ENCODE measurements at regions not wholly inside any gene's neighbourhood (a gene's known extent, or its start where the extent isn't known, plus 50 kb on each side); places are given as distances from the start of the nearest gene placed in this dataset.

- CTCF ChIA-PET (ENCODE audit: partially characterized antibody), result interaction anchor here (0.9 to 1.1 kb wide), 2 partner anchors 26 to 87 kb away, joined by 3 read pairs; no protein-coding TSS in a partner anchor
- no peak for FAIRE-seq
Observed at GRCh38 chr6:150308812-150309645, 59.8 kb upstream of the IYD start.

More at GRCh38 chr6:150308812-150309645, 59.8 kb upstream of the IYD start:
- H3K23me2 ChIP-seq (ENCODE audit: low read depth, low read length), result no peaks in the 10 kb centered on the region; the same call in 1 of the 2 replicates
- no peak overlapping the region for H3K14ac ChIP-seq (ENCODE audit: insufficient read length)
- no peak overlapping the region for H2BK20ac ChIP-seq (ENCODE audit: low read length)
- no peak overlapping the region for H3K27ac ChIP-seq (ENCODE audit: low read depth, low read length)
- no peak for TF ChIP-seq BACH1 (IDR thresholded peaks at IDR 0.05; ENCODE audit: low read length)
- TF ChIP-seq RBBP5 (IDR thresholded peaks at IDR 0.05; ENCODE audit: borderline replicate concordance, low read depth, low read length), result no peak
- TF ChIP-seq ASH2L (IDR thresholded peaks at IDR 0.05; ENCODE audit: low read length), result no peak
- no peak for TF ChIP-seq HDAC6 (IDR thresholded peaks at IDR 0.05; ENCODE audit: low read depth, low read length)
- TF ChIP-seq NRF1 (IDR thresholded peaks at IDR 0.05; ENCODE audit: low read depth, low read length), result no peak
- no peak for TF ChIP-seq POLR2AphosphoS5 (IDR thresholded peaks at IDR 0.05; ENCODE audit: low read depth, low read length)
- no peak for TF ChIP-seq CHD1 (IDR thresholded peaks at IDR 0.05; ENCODE audit: low read depth, low read length)
- no peak for TF ChIP-seq CEBPB (IDR thresholded peaks at IDR 0.05; ENCODE audit: low read depth, low read length)
- TF ChIP-seq FOSL1 (IDR thresholded peaks at IDR 0.05; ENCODE audit: insufficient read depth, low read depth, low read length), result no peak
- H2BK12ac ChIP-seq (ENCODE audit: low read depth, low read length), result no peak overlapping the region
- no peak overlapping the region for H3K23ac ChIP-seq (ENCODE audit: insufficient read length)
- no peak for DNase-seq (ENCODE audit: low read depth in 1 of 2, low spot score in 2 of 2)
- WGBS, 2 experiments (ENCODE audit: extremely low coverage in 1 of 2, insufficient coverage in 1 of 2, insufficient read length in 1 of 2, insufficient replicate concordance in 2 of 2, low coverage in 1 of 2, low lambda C conversion rate in 2 of 2, missing lambda C conversion rate in 1 of 2), result 55 to 83% methylated on average over 3 to 11 of the region's 11 CpGs
- H3K4me2 ChIP-seq (ENCODE audit: insufficient read depth in 1 of 2, low read depth in 2 of 2, low read length in 2 of 2), result no peak overlapping the region
- H3K9ac ChIP-seq (replicated peaks in 1 of 4; ENCODE audit: extremely low read depth in 1 of 4, low read depth in 3 of 4, low read length in 3 of 4), result no peak overlapping the region
- no peak overlapping the region for H4K8ac ChIP-seq (ENCODE audit: extremely low read depth, insufficient read depth, low read length)
- no peak overlapping the region for H3K18ac ChIP-seq (ENCODE audit: extremely low read depth, low read length)
- no peak overlapping the region for H2BK120ac ChIP-seq (replicated peaks; ENCODE audit: low read depth, low read length)
- H4K91ac ChIP-seq (replicated peaks; ENCODE audit: insufficient read length, low read length), result no peak overlapping the region
- no peak overlapping the region for H3K4ac ChIP-seq (replicated peaks; ENCODE audit: insufficient read length, low read depth, low read length)
- H2AK5ac ChIP-seq (ENCODE audit: low read depth, low read length), result 0 out of 2 replicates have a peak overlapping the region, but pooled peaks have one; percentile 1
- POLR2A ChIA-PET (ENCODE audit: partially characterized antibody), result no interaction called here
- no peaks in the 10 kb centered on the region for H3K9me3 ChIP-seq (ENCODE audit: insufficient read depth in 2 of 2, low read depth in 1 of 2, low read length in 1 of 2)
- no peaks in the 10 kb centered on the region for H3K36me3 ChIP-seq (ENCODE audit: control insufficient read depth in 2 of 4, insufficient read depth in 4 of 4, low read length in 3 of 4)
- H3K79me2 ChIP-seq (ENCODE audit: control insufficient read depth in 1 of 2, insufficient read depth in 2 of 2, low read length in 2 of 2), result no peaks in the 10 kb centered on the region
- H4K5ac ChIP-seq (ENCODE audit: insufficient read length, low read depth, low read length), result no peak overlapping the region
- H3K4me3 ChIP-seq (ENCODE audit: extremely low read depth in 1 of 4, insufficient read depth in 2 of 4, low read depth in 3 of 4, low read length in 4 of 4), result no peak overlapping the region
- no peak overlapping the region for H3K56ac ChIP-seq (replicated peaks; ENCODE audit: insufficient read length, low read depth, low read length)
- no peaks in the 10 kb centered on the region for H3K79me1 ChIP-seq (ENCODE audit: low read depth, low read length)
- H2AFZ ChIP-seq (ENCODE audit: low read length), result no peak overlapping the region
- H3K27me3 ChIP-seq (replicated peaks in 1 of 4; ENCODE audit: control insufficient read depth in 3 of 4, extremely low read depth in 1 of 4, insufficient read depth in 3 of 4, low read length in 3 of 4), result no peaks in the 10 kb centered on the region; a peak in 1 of 7 replicates
- no peaks in the 10 kb centered on the region for H3K4me1 ChIP-seq (replicated peaks in 1 of 4; ENCODE audit: control insufficient read depth in 3 of 4, insufficient read depth in 4 of 4, low read length in 3 of 4)
- no peak overlapping the region for H2BK15ac ChIP-seq (ENCODE audit: low read length)
- H4K20me1 ChIP-seq (replicated peaks in 1 of 2; ENCODE audit: control insufficient read depth in 1 of 2, insufficient read depth in 2 of 2, low read length in 2 of 2), result no peaks in the 10 kb centered on the region
- H2BK5ac ChIP-seq (ENCODE audit: low read depth, low read length), result no peak overlapping the region
